Body of pancreas (tissue), 4 donors: ENCODE measurements at regions not wholly inside any gene's neighbourhood (a gene's known extent, or its start where the extent isn't known, plus 50 kb on each side); places are given as distances from the start of the nearest gene placed in this dataset.

Experiments
- CTCF ChIP-seq, 7 experiments: fragments of 450-650 bp in 4 of 7; fragments of 200-600 bp in 3 of 7; sonication (generic) in 3 of 7; IDR thresholded peaks; one replicate each; pipeline ENCODE4 v1.5.1; 2016 to 2019; ENCODE audit warnings: antibody characterized with exemption in 7 of 7
- POLR2A ChIP-seq, 3 donors: fragments of 450-650 bp; IDR thresholded peaks; one replicate each; pipeline ENCODE4 v1.6.1; 2016; ENCODE audit warnings: antibody characterized with exemption in 3 of 3, mild to moderate bottlenecking in 2 of 3

GRCh38 chr3:72462595-72463011, 385.6 kb downstream of the SHQ1 start:
- TF ChIP-seq POLR2A (IDR thresholded peaks at IDR 0.05) (no peak), CTCF (IDR thresholded peaks at IDR 0.05) (no peak)
